GM13977 (cell line): ENCODE measurements at regions not wholly inside any gene's neighbourhood (a gene's known extent, or its start where the extent isn't known, plus 50 kb on each side); places are given as distances from the start of the nearest gene placed in this dataset.

Experiments used
- DNase-seq: peaks from one replicate; pipeline ENCODE4 v3.0.0; 2012; ENCODE audit warnings: low spot score
- CTCF ChIP-seq: IDR thresholded peaks from 2 replicates; pipeline ENCODE4 v1.5.1; 2012; ENCODE audit warnings: mild to moderate bottlenecking, control low read depth; ENCODE audit not compliant: insufficient read depth; ENCODE audit errors: extremely low read depth, missing control alignments
- in situ Hi-C: fragments of 300-500 bp; cut with MboI; formaldehyde crosslinking; loops from one replicate; pipeline ENCODE4 v1.12.0; 2022; ENCODE audit warnings: low sequenced_read_pairs, low pct_unique_long_range_greater_than_20kb, mixed read lengths, inconsistent platforms; ENCODE audit not compliant: unreplicated experiment

GRCh38 chr3:30554317-30554690 lies 52.1 kb upstream of the TGFBR2 start:
- no peak for TF ChIP-seq CTCF
- in situ Hi-C loops = no loop called here
- no peak for DNase-seq

- in situ Hi-C loops = no loop called here
- no peak for TF ChIP-seq CTCF
- no peak for DNase-seq
Measured at GRCh38 chr3:30555968-30556367, 50.4 kb upstream of the TGFBR2 start.
